H9 (cell line): ENCODE measurements at regions not wholly inside any gene's neighbourhood (a gene's known extent, or its start where the extent isn't known, plus 50 kb on each side); places are given as distances from the start of the nearest gene placed in this dataset.

Experiments
- DNase-seq: peaks from one replicate; pipeline ENCODE4 v3.0.0-alpha.2; 2017
- H2AFZ ChIP-seq: one replicate; pipeline ENCODE4 v1.6.1; 2013; ENCODE audit warnings: mild to moderate bottlenecking, low read length, control low read depth, moderate library complexity
- H2AK5ac ChIP-seq: 2 replicates; pipeline ENCODE4 v1.6.1; 2013; ENCODE audit warnings: low read length, control low read depth, mixed read lengths; ENCODE audit not compliant: insufficient read length
- H2BK120ac ChIP-seq: one replicate; pipeline ENCODE4 v1.6.1; 2013; ENCODE audit warnings: low read depth, mild to moderate bottlenecking, low read length, control low read depth, inconsistent platforms; ENCODE audit not compliant: poor library complexity, severe bottlenecking
- H2BK12ac ChIP-seq: 2 replicates; pipeline ENCODE4 v1.6.1; 2013; ENCODE audit warnings: low read length, control low read depth, mixed read lengths, low read depth; ENCODE audit not compliant: insufficient read length
- H2BK15ac ChIP-seq: 2 replicates; pipeline ENCODE4 v1.6.1; 2013; ENCODE audit warnings: low read depth, low read length, control low read depth
- H2BK20ac ChIP-seq: one replicate; pipeline ENCODE4 v1.6.1; 2013; ENCODE audit warnings: low read depth, mild to moderate bottlenecking, low read length, control low read depth, inconsistent platforms; ENCODE audit not compliant: poor library complexity, severe bottlenecking
- H2BK5ac ChIP-seq: 2 replicates; pipeline ENCODE4 v1.6.1; 2013; ENCODE audit warnings: low read length, control low read depth, mixed read lengths; ENCODE audit not compliant: insufficient read length
- H3K14ac ChIP-seq: 2 replicates; pipeline ENCODE4 v1.6.1; 2013; ENCODE audit warnings: low read length, control low read depth; ENCODE audit not compliant: insufficient read depth
- H3K18ac ChIP-seq: 2 replicates; pipeline ENCODE4 v1.6.1; 2013; ENCODE audit warnings: low read depth, mild to moderate bottlenecking, mixed read lengths, low read length, control low read depth; ENCODE audit not compliant: insufficient read length
- H3K23ac ChIP-seq: 2 replicates; pipeline ENCODE4 v1.6.1; 2013; ENCODE audit warnings: low read length, control low read depth, mixed read lengths, low read depth; ENCODE audit not compliant: insufficient read length
- H3K23me2 ChIP-seq: 2 replicates; pipeline ENCODE4 v1.6.1; 2013; ENCODE audit warnings: low read depth, mild to moderate bottlenecking, mixed read lengths, low read length, control low read depth; ENCODE audit not compliant: insufficient read length, poor library complexity, severe bottlenecking
- H3K27ac ChIP-seq: 2 replicates; pipeline ENCODE4 v1.5.1; 2013; ENCODE audit warnings: low read length, control low read depth, mixed read lengths, low read depth; ENCODE audit not compliant: insufficient read length
- H3K27me3 ChIP-seq: 2 replicates; pipeline ENCODE4 v1.6.1; 2013; ENCODE audit warnings: low read length, control low read depth, inconsistent platforms; ENCODE audit not compliant: insufficient read depth
- H3K4ac ChIP-seq: 2 replicates; pipeline ENCODE4 v1.6.1; 2013; ENCODE audit warnings: low read depth, mild to moderate bottlenecking, control low read depth, inconsistent platforms, low read length, moderate library complexity
- H3K4me1 ChIP-seq: 2 replicates; pipeline ENCODE4 v1.6.1; 2013; ENCODE audit warnings: low read length, control low read depth, inconsistent platforms; ENCODE audit not compliant: insufficient read depth
- H3K4me2 ChIP-seq: 2 replicates; pipeline ENCODE4 v1.6.1; 2013; ENCODE audit warnings: low read length, control low read depth, mixed read lengths; ENCODE audit not compliant: insufficient read length, insufficient read depth
- H3K56ac ChIP-seq: 2 replicates; pipeline ENCODE4 v1.6.1; 2013; ENCODE audit warnings: low read depth, mild to moderate bottlenecking, mixed read lengths, low read length, control low read depth; ENCODE audit not compliant: insufficient read length
- H3K79me1 ChIP-seq: 2 replicates; pipeline ENCODE4 v1.6.1; 2013; ENCODE audit warnings: low read depth, mild to moderate bottlenecking, moderate library complexity, low read length, control low read depth, inconsistent platforms; ENCODE audit not compliant: insufficient read depth, poor library complexity, severe bottlenecking
- H3K79me2 ChIP-seq: 2 replicates; pipeline ENCODE4 v1.6.1; 2013; ENCODE audit warnings: low read length, control low read depth, inconsistent platforms; ENCODE audit not compliant: insufficient read depth
- H3K9ac ChIP-seq: 2 replicates; pipeline ENCODE4 v1.6.1; 2013; ENCODE audit warnings: low read length, control low read depth, mixed read lengths; ENCODE audit not compliant: insufficient read length; ENCODE audit errors: extremely low read depth
- H3K9me3 ChIP-seq: one replicate; pipeline ENCODE4 v1.6.1; 2013; ENCODE audit warnings: low read depth, low read length, inconsistent platforms; ENCODE audit not compliant: control insufficient read depth
- H3T11ph ChIP-seq: one replicate; pipeline ENCODE4 v1.6.1; 2013; ENCODE audit warnings: mild to moderate bottlenecking, low read length, control low read depth, inconsistent platforms
- H4K20me1 ChIP-seq: one replicate; pipeline ENCODE4 v1.6.1; 2013; ENCODE audit not compliant: control insufficient read depth, insufficient read length, insufficient read depth
- H4K5ac ChIP-seq: 2 replicates; pipeline ENCODE4 v1.6.1; 2013; ENCODE audit warnings: low read depth, mild to moderate bottlenecking, mixed read lengths, low read length, control low read depth; ENCODE audit not compliant: insufficient read length
- H4K8ac ChIP-seq: replicated peaks from 2 replicates; pipeline ENCODE4 v1.6.1; 2013; ENCODE audit warnings: low read length, control low read depth, mixed read lengths, low read depth; ENCODE audit not compliant: insufficient read length
- H4K91ac ChIP-seq: 2 replicates; pipeline ENCODE4 v1.6.1; 2013; ENCODE audit warnings: low read depth, mild to moderate bottlenecking, moderate library complexity, mixed read lengths, low read length, control low read depth; ENCODE audit not compliant: insufficient read length
- H3K27ac Mint-ChIP-seq, 3 experiments: 2 replicates in 2 of 3; 3 replicates in 1 of 3; pipeline ENCODE4 v1.8.0; 2020 to 2021; ENCODE audit warnings: mixed read lengths in 3 of 3, mild to moderate bottlenecking in 1 of 3, moderate library complexity in 1 of 3
- H3K27me3 Mint-ChIP-seq: 2 replicates; pipeline ENCODE4 v1.8.0; 2021; ENCODE audit warnings: low read depth, mild to moderate bottlenecking, moderate library complexity, mixed read lengths
- H3K36me3 Mint-ChIP-seq, 3 experiments: 2 replicates in 2 of 3; 3 replicates in 1 of 3; pipeline ENCODE4 v1.8.0; 2020 to 2021; ENCODE audit warnings: low read depth in 3 of 3, mixed read lengths in 3 of 3; ENCODE audit not compliant: insufficient read depth in 1 of 3
- H3K4me1 Mint-ChIP-seq, 2 experiments: 2 replicates each; pipeline ENCODE4 v1.8.0; 2020; ENCODE audit warnings: mixed read lengths in 2 of 2
- H3K4me3 Mint-ChIP-seq, 2 experiments: 2 replicates in 1 of 2; 3 replicates in 1 of 2; pipeline ENCODE4 v1.8.0; 2020 to 2021; ENCODE audit warnings: mild to moderate bottlenecking in 2 of 2, mixed read lengths in 2 of 2, moderate library complexity in 1 of 2
- H3K9me3 Mint-ChIP-seq, 2 experiments: 2 replicates in 1 of 2; 3 replicates in 1 of 2; pipeline ENCODE4 v1.8.0; 2020; ENCODE audit warnings: mild to moderate bottlenecking in 2 of 2, mixed read lengths in 2 of 2, moderate library complexity in 1 of 2
- whole genome bisulfite sequencing: extraction: QIAGEN DNeasy Blood & Tissue Kit; methylation state at CpG from one replicate; pipeline ENCODE4 v1.1.7; 2013; ENCODE audit warnings: missing lambda C conversion rate, low lambda C conversion rate, mixed read lengths; ENCODE audit not compliant: insufficient read length; ENCODE audit errors: extremely low coverage; 5-methylcytosine and 5-hydroxymethylcytosine counted together
- TF ChIP-seq, protein P1 (sequence below): fragments of 200-600 bp; sonication (generic); conservative IDR thresholded peaks from 3 replicates; pipeline ENCODE4 v1.8.0; 2021; ENCODE audit warnings: antibody characterized with exemption, mild to moderate bottlenecking

DNA sequence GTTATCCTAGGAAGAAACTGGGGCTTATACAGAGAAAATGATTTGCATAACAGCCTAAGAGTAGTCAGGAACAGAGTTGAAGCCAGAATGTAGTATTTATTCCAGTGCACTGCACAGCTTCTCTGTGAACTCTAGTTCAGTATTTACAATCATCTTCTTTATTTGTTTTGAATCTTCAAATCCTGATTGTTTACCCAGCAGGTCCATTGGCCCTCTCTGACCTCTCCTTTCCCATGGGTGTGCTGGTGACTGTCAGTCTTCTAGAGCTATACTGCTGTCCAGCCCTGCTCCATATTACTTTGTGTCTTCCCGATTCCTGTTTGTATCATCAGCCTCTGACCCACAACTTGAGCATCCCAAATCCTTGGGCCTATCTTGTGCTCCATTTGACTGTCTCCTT, 301.9 kb upstream of the HS3ST1 start:
- Histone ChIP-seq H3K4me2 (no peak overlapping the region), H3K27me3 (no peaks in the 10 kb centered on the region), H4K91ac (no peak overlapping the region), H3K14ac (no peak overlapping the region), H2BK12ac (no peak overlapping the region), H3K23ac (no peak overlapping the region), H2AFZ (no peak overlapping the region), H3K79me2 (no peaks in the 10 kb centered on the region), H3K56ac (no peak overlapping the region), H3K18ac (no peak overlapping the region), H4K20me1 (no peaks in the 10 kb centered on the region), H2BK20ac (no peak overlapping the region), H4K5ac (no peak overlapping the region), H3K9me3 (no peaks in the 10 kb centered on the region), H3K4me1 (no peaks in the 10 kb centered on the region), H2BK15ac (no peak overlapping the region), H3K4ac (no peak overlapping the region), H3K79me1 (no peaks in the 10 kb centered on the region), H4K8ac (no peak overlapping the region), H2BK120ac (no peak overlapping the region), H3K23me2 (no peaks in the 10 kb centered on the region), H3K27ac (no peak overlapping the region), H2AK5ac (no peak overlapping the region), H3K9ac (no peak overlapping the region), H3T11ph (no peak overlapping the region), H2BK5ac (no peak overlapping the region)
- H3K9me3 Mint-ChIP-seq = no peaks in the 10 kb centered on the region
- H3K36me3 Mint-ChIP-seq = no peaks in the 10 kb centered on the region
- H3K27ac Mint-ChIP-seq = no peak overlapping the region
- no peaks in the 10 kb centered on the region for H3K4me1 Mint-ChIP-seq
- no peak for DNase-seq
- TF ChIP-seq, protein P1, sequence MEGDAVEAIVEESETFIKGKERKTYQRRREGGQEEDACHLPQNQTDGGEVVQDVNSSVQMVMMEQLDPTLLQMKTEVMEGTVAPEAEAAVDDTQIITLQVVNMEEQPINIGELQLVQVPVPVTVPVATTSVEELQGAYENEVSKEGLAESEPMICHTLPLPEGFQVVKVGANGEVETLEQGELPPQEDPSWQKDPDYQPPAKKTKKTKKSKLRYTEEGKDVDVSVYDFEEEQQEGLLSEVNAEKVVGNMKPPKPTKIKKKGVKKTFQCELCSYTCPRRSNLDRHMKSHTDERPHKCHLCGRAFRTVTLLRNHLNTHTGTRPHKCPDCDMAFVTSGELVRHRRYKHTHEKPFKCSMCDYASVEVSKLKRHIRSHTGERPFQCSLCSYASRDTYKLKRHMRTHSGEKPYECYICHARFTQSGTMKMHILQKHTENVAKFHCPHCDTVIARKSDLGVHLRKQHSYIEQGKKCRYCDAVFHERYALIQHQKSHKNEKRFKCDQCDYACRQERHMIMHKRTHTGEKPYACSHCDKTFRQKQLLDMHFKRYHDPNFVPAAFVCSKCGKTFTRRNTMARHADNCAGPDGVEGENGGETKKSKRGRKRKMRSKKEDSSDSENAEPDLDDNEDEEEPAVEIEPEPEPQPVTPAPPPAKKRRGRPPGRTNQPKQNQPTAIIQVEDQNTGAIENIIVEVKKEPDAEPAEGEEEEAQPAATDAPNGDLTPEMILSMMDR = no peak
- WGBS = no CpG with 5 or more reads among the region's 1 CpG
- no peaks in the 10 kb centered on the region for H3K27me3 Mint-ChIP-seq
- no peak overlapping the region for H3K4me3 Mint-ChIP-seq
